Testis (tissue), 2 donors: ENCODE measurements at regions not wholly inside any gene's neighbourhood (a gene's known extent, or its start where the extent isn't known, plus 50 kb on each side); places are given as distances from the start of the nearest gene placed in this dataset.

Source experiments
- DNase-seq: peaks from one replicate; pipeline ENCODE4 v3.0.0-alpha.2; 2019
- H3K27ac ChIP-seq, 2 donors: fragments of 200-600 bp; sonication (generic); one replicate each; pipeline ENCODE4 v1.5.1; 2019
- H3K27me3 ChIP-seq: fragments of 200-600 bp; sonication (generic); one replicate; pipeline ENCODE4 v1.5.1; 2019
- H3K36me3 ChIP-seq: fragments of 200-600 bp; sonication (generic); one replicate; pipeline ENCODE4 v1.5.1; 2017; ENCODE audit warnings: low read depth; ENCODE audit errors: missing control alignments
- H3K4me1 ChIP-seq: fragments of 200-600 bp; sonication (generic); one replicate; pipeline ENCODE4 v1.5.1; 2019
- H3K4me3 ChIP-seq, 2 donors: fragments of 200-600 bp; sonication (generic); one replicate each; pipeline ENCODE4 v1.5.1; 2017 to 2019
- H3K9me3 ChIP-seq: fragments of 200-600 bp; sonication (generic); one replicate; pipeline ENCODE4 v1.5.1; 2017
- POLR2A ChIP-seq: fragments of 450-650 bp; IDR thresholded peaks from one replicate; pipeline ENCODE4 v1.6.1; 2017; ENCODE audit warnings: antibody characterized with exemption, mild to moderate bottlenecking, moderate library complexity
- WGBS, 2 donors: methylation state at CpG; one replicate each; pipeline ENCODE4 v1.1.5; 2018; 5-methylcytosine and 5-hydroxymethylcytosine counted together
- intact Hi-C: fragments of 100-400 bp; cut with DNase I; formaldehyde crosslinking; loops from one replicate; pipeline ENCODE4 v1.15.1; 2023; ENCODE audit warnings: low total_unique reads
- TF ChIP-seq, protein P1 (sequence below), 3 experiments: fragments of 450-650 bp in 2 of 3; fragments of 200-600 bp in 1 of 3; sonication (generic) in 1 of 3; IDR thresholded peaks; one replicate each; pipeline ENCODE4 v1.5.1; 2016 to 2019; ENCODE audit warnings: antibody characterized with exemption in 3 of 3, mild to moderate bottlenecking in 2 of 3, moderate library complexity in 1 of 3

DNA sequence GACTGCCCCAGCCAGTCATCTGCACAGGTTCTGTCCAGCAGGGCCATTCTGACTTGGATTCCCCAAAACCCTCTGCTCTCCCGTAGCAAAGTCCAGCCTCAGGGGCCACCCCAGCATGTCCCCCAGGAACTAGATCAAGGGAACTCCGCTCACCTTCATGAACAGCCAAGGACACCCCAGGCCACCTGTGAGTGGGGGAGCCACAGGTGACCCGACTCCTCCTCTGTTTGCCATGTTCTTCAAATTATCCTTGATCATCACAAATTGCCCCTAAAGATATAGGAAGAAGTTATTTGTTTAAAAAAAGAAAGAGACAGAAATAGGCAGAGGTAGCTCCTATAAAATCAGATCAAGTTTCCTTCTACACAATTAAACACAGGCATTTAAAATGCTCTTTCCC is 475.0 kb downstream of the MATN1 start:
- no peaks in the 10 kb centered on the region for H3K9me3 ChIP-seq
- no peaks in the 10 kb centered on the region for H3K27me3 ChIP-seq

DNA sequence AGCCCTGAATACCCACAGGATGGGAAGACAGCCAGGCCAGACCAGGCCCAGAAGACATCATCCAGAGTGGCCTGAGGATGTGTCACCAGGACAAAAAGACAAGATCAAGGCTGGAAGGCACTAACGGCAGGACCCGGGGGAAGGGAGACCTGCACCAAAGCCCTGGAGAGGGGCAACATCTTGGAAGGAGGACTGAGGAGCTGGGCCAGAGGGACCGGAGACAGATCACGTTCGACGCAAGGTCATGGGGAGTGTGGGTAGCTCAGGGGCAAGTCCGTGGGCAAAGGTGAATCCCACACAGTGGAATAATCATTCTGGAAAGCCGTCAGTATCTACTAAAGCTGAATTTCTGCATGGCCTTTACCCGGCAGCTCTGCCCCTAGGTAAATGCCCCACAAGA is 478.6 kb downstream of the MATN1 start:
- intact Hi-C loops: no loop called here
- DNase-seq: no peak

More for the DNA sequence above, 475.0 kb downstream of the MATN1 start:
- DNase-seq: no peak
- H3K4me1 ChIP-seq: no peaks in the 10 kb centered on the region
- 78 to 82% methylated on average over 3 of the region's 3 CpGs for WGBS, 2 donors
- no peak for TF ChIP-seq POLR2A
- TF ChIP-seq, protein P1, sequence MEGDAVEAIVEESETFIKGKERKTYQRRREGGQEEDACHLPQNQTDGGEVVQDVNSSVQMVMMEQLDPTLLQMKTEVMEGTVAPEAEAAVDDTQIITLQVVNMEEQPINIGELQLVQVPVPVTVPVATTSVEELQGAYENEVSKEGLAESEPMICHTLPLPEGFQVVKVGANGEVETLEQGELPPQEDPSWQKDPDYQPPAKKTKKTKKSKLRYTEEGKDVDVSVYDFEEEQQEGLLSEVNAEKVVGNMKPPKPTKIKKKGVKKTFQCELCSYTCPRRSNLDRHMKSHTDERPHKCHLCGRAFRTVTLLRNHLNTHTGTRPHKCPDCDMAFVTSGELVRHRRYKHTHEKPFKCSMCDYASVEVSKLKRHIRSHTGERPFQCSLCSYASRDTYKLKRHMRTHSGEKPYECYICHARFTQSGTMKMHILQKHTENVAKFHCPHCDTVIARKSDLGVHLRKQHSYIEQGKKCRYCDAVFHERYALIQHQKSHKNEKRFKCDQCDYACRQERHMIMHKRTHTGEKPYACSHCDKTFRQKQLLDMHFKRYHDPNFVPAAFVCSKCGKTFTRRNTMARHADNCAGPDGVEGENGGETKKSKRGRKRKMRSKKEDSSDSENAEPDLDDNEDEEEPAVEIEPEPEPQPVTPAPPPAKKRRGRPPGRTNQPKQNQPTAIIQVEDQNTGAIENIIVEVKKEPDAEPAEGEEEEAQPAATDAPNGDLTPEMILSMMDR (IDR thresholded peaks at IDR 0.05): no peak
- no peak overlapping the region for H3K27ac ChIP-seq
- intact Hi-C loops: no loop called here
- no peak overlapping the region for H3K4me3 ChIP-seq
- H3K36me3 ChIP-seq: no peaks in the 10 kb centered on the region

DNA sequence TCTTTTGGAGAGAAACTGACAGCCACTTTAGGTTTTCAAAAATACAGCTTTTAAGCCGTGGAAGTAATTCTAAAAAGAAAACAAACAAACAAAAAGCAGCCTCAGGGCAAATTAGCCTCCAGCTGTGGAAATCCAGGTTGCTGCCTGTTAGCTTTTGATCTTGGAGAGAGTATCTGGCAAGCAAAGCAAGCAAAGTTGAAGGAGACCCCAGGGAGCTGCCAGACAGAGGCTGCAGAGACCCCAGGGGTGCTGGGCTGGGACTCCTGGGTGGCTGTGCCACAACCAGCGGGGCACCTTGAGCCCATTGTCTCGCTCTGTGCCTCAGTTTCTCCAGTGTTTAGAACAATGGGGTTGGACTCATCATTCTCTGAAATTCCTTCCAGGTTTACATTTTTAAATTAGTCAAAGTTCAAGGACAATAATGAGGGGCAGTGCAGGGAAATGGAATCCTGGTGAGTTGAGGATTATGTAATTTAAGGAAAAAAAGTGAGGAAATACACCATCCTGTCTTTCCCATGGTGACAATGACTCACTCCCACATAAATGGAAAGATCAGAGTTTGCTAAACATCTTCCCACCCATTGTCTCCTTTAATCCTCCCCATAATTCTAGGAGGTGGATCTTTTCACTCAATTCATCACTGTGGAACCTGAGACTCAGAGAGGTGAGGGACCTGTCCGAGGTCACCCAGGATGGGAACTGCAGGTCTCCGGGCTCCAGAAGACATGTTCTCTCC is 480.5 kb downstream of the MATN1 start:
- DNase-seq: no peak
- Histone ChIP-seq H3K4me1 (no peaks in the 10 kb centered on the region), H3K27me3 (no peaks in the 10 kb centered on the region), H3K9me3 (no peaks in the 10 kb centered on the region), H3K36me3 (no peaks in the 10 kb centered on the region), H3K27ac (no peak overlapping the region), H3K4me3 (no peak overlapping the region)
- intact Hi-C loops: no loop called here
- 65 to 72% methylated on average over 5 of the region's 5 CpGs for WGBS, 2 donors
- TF ChIP-seq, protein P1 (IDR thresholded peaks at IDR 0.05): no peak
- no peak for TF ChIP-seq POLR2A

More for the DNA sequence above, 478.6 kb downstream of the MATN1 start:
- H3K4me1 ChIP-seq: no peaks in the 10 kb centered on the region
- no peak overlapping the region for H3K27ac ChIP-seq
- H3K9me3 ChIP-seq: no peaks in the 10 kb centered on the region
- H3K4me3 ChIP-seq: no peak overlapping the region
- TF ChIP-seq, protein P1 (IDR thresholded peaks at IDR 0.05): no peak
- no peak for TF ChIP-seq POLR2A
- no peaks in the 10 kb centered on the region for H3K36me3 ChIP-seq
- 86% methylated on average over 9 of the region's 9 CpGs for WGBS, 2 donors
- no peaks in the 10 kb centered on the region for H3K27me3 ChIP-seq

DNA sequence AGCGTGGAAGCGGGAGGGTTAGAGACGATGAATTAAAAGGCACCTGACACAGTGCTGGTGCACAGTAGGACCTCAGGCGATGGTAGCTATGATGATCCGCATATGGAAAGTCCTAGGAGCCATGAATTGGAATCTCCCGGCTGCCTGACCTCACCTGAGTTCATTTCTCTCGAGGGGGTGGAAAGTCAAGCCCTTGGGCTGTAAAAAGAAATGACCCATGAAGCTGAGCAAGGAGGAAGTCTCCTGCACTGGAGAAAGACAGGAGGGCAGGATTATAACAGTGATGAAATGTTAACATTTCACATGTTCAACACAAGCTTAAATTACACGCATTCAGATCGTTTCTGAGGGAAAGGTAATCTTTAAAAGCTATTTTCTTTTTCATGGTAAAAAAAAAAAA is 481.2 kb downstream of the MATN1 start:
- no peak overlapping the region for H3K4me3 ChIP-seq
- H3K27ac ChIP-seq: no peak overlapping the region
- 73% methylated on average over 9 of the region's 9 CpGs for WGBS, 2 donors
- no peak for DNase-seq
- intact Hi-C loops: no loop called here
- no peaks in the 10 kb centered on the region for H3K9me3 ChIP-seq
- no peaks in the 10 kb centered on the region for H3K36me3 ChIP-seq
- no peaks in the 10 kb centered on the region for H3K27me3 ChIP-seq
- no peaks in the 10 kb centered on the region for H3K4me1 ChIP-seq
- TF ChIP-seq, protein P1 (IDR thresholded peaks at IDR 0.05): no peak
- no peak for TF ChIP-seq POLR2A

DNA sequence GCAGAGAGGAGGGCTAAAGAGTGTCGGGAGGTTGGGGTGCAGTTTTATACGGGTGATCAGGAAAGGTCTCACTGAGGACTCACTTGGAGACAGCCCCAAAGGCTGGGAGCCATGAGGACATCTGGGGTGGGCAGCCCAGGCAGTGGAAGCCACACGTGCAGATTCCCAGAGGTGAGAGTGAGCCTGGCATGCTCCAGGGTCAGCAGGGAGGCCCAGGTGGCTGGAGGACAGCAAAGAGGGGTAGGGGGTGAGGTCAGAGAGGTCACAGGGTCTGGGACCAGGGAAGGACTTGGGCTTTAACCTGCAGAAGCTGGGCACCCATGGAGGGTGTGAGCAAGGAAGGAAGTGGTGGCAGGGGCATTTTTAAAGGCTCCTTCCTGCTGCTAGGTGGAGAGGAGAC is 481.7 kb downstream of the MATN1 start:
- Histone ChIP-seq H3K27me3 (no peaks in the 10 kb centered on the region), H3K9me3 (no peaks in the 10 kb centered on the region), H3K4me1 (no peaks in the 10 kb centered on the region), H3K27ac (no peak overlapping the region), H3K36me3 (no peaks in the 10 kb centered on the region), H3K4me3 (no peak overlapping the region)
- 42 to 62% methylated on average over 3 of the region's 3 CpGs for WGBS, 2 donors
- no peak for DNase-seq
- TF ChIP-seq, protein P1 (IDR thresholded peaks at IDR 0.05): no peak
- TF ChIP-seq POLR2A: no peak
- intact Hi-C loops: no loop called here
